NCI-H146 treated with DMSO at 0.1 percent for 48 hours (cell line): ENCODE measurements at regions not wholly inside any gene's neighbourhood (a gene's known extent, or its start where the extent isn't known, plus 50 kb on each side); places are given as distances from the start of the nearest gene placed in this dataset.

Source experiments
- DNase-seq: peaks from one replicate; lab custom pipeline; 2025; ENCODE audit not compliant: unreplicated experiment; lab: John Stamatoyannopoulos, UW

GRCh38 chr2:34365932-34366331, 766.8 kb upstream of the FAM98A start:
- no peak for DNase-seq

- DNase-seq, result no peak
Observed at GRCh38 chr2:34365512-34365911, 766.4 kb upstream of the FAM98A start.

- DNase-seq, result no peak
Observed at GRCh38 chr2:34353509-34354113, 754.5 kb upstream of the FAM98A start.

GRCh38 chr2:34349527-34349926, 750.4 kb upstream of the FAM98A start:
- no peak for DNase-seq

- DNase-seq, result no peak
Observed at GRCh38 chr2:34345030-34345429, 745.9 kb upstream of the FAM98A start.

- no peak for DNase-seq
Observed at GRCh38 chr2:34340307-34340706, 741.2 kb upstream of the FAM98A start.

- no peak for DNase-seq
Observed at GRCh38 chr2:34337735-34338134, 738.6 kb upstream of the FAM98A start.

GRCh38 chr2:34332813-34333212, 733.7 kb upstream of the FAM98A start:
- no peak for DNase-seq

GRCh38 chr2:34320056-34320455, 721.0 kb upstream of the FAM98A start:
- no peak for DNase-seq

GRCh38 chr2:34317797-34318196, 718.7 kb upstream of the FAM98A start:
- no peak for DNase-seq

GRCh38 chr2:34316788-34317187, 717.7 kb upstream of the FAM98A start:
- DNase-seq, result no peak

- DNase-seq, result no peak
Observed at GRCh38 chr2:34311816-34312215, 712.7 kb upstream of the FAM98A start.

GRCh38 chr2:34308140-34308539, 709.0 kb upstream of the FAM98A start:
- no peak for DNase-seq

GRCh38 chr2:34307636-34308035, 708.5 kb upstream of the FAM98A start:
- DNase-seq, result no peak

GRCh38 chr2:34306745-34307144, 707.6 kb upstream of the FAM98A start:
- no peak for DNase-seq

- DNase-seq, result no peak
Observed at GRCh38 chr2:34305587-34305986, 706.5 kb upstream of the FAM98A start.

- no peak for DNase-seq
Observed at GRCh38 chr2:34294961-34295360, 695.9 kb upstream of the FAM98A start.

- no peak for DNase-seq
Observed at GRCh38 chr2:34291076-34291475, 692.0 kb upstream of the FAM98A start.

GRCh38 chr2:34288016-34288415, 688.9 kb upstream of the FAM98A start:
- no peak for DNase-seq

GRCh38 chr2:34280606-34281005, 681.5 kb upstream of the FAM98A start:
- DNase-seq, result no peak

GRCh38 chr2:34266908-34267697, 668.0 kb upstream of the FAM98A start:
- DNase-seq, result no peak

GRCh38 chr2:34261701-34262100, 662.6 kb upstream of the FAM98A start:
- no peak for DNase-seq
